ENCODE measurements at regions not wholly inside any gene's neighbourhood (a gene's known extent, or its start where the extent isn't known, plus 50 kb on each side); places are given as distances from the start of the nearest gene placed in this dataset.

DNA sequence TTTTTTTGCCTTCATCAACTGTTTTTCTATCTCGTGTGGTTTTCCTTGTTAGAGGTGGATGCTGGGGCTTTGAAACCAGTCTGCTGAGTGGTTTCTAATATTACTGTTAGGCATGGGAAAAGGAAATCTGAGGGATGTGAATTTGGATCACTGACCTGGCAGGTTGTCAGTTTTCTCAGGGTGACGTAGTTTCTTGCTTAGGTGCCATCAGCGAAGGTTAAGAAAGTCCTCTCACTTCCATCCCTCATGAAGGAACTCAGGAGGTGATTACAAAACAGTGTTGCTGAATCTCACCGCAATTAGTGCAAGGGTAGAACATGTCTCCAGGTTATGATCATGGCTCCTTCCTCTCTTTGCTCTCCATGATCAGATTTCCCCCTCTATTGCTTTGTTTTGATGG is 135.9 kb downstream of the SOX4 start:
- no peak overlapping the region for H3K9ac ChIP-seq
- H3F3A ChIP-seq (replicated peaks; ENCODE audit: insufficient read depth): peaks cover 9% of the 10 kb centered on the region
- no peak for DNase-seq
- H3K9me2 ChIP-seq: no peaks in the 10 kb centered on the region
- ChIA-PET POLR2A (no interaction called here), CTCF (no interaction called here)
- H3K9me3 ChIP-seq: no peaks in the 10 kb centered on the region
- no peaks in the 10 kb centered on the region for H3K36me3 ChIP-seq (replicated peaks in 1 of 2; ENCODE audit: control insufficient read depth in 1 of 2, insufficient read depth in 2 of 2, low read length in 1 of 2)
- no peaks in the 10 kb centered on the region for H3K27me3 ChIP-seq (ENCODE audit: insufficient read depth)
- H2AFZ ChIP-seq (ENCODE audit: low read depth): no peak overlapping the region
- no peak overlapping the region for H3K4me2 ChIP-seq
- 75% methylated on average over 4 of the region's 4 CpGs for WGBS (ENCODE audit: low lambda C conversion rate)
- no peak overlapping the region for H3K27ac ChIP-seq (ENCODE audit: low read depth in 2 of 2, low read length in 1 of 2)
- no peak for TF ChIP-seq JUND (IDR thresholded peaks at IDR 0.05)
- TF ChIP-seq, protein P1, sequence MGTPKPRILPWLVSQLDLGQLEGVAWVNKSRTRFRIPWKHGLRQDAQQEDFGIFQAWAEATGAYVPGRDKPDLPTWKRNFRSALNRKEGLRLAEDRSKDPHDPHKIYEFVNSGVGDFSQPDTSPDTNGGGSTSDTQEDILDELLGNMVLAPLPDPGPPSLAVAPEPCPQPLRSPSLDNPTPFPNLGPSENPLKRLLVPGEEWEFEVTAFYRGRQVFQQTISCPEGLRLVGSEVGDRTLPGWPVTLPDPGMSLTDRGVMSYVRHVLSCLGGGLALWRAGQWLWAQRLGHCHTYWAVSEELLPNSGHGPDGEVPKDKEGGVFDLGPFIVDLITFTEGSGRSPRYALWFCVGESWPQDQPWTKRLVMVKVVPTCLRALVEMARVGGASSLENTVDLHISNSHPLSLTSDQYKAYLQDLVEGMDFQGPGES (IDR thresholded peaks at IDR 0.05; ENCODE audit: low read depth, low read length): no peak
- no peak for TF ChIP-seq MEF2A (IDR thresholded peaks at IDR 0.05; ENCODE audit: borderline replicate concordance, low read depth)
- TF ChIP-seq EP300 (IDR thresholded peaks at IDR 0.05; ENCODE audit: borderline replicate concordance in 1 of 2, low read depth in 1 of 2, low read length in 1 of 2): no peak
- TF ChIP-seq, protein P2, sequence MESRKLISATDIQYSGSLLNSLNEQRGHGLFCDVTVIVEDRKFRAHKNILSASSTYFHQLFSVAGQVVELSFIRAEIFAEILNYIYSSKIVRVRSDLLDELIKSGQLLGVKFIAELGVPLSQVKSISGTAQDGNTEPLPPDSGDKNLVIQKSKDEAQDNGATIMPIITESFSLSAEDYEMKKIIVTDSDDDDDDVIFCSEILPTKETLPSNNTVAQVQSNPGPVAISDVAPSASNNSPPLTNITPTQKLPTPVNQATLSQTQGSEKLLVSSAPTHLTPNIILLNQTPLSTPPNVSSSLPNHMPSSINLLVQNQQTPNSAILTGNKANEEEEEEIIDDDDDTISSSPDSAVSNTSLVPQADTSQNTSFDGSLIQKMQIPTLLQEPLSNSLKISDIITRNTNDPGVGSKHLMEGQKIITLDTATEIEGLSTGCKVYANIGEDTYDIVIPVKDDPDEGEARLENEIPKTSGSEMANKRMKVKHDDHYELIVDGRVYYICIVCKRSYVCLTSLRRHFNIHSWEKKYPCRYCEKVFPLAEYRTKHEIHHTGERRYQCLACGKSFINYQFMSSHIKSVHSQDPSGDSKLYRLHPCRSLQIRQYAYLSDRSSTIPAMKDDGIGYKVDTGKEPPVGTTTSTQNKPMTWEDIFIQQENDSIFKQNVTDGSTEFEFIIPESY (IDR thresholded peaks at IDR 0.05; ENCODE audit: borderline replicate concordance, low read depth): no peak
- TF ChIP-seq FOXM1 (IDR thresholded peaks at IDR 0.05; ENCODE audit: low read depth): no peak
- TF ChIP-seq TEAD4 (IDR thresholded peaks at IDR 0.05; ENCODE audit: borderline replicate concordance, insufficient read depth): no peak
- no peak for TF ChIP-seq MXI1 (IDR thresholded peaks at IDR 0.05; ENCODE audit: low read depth, low read length)
- TF ChIP-seq GABPA (IDR thresholded peaks at IDR 0.05; ENCODE audit: low read depth): no peak
- no peak for TF ChIP-seq RXRA (IDR thresholded peaks at IDR 0.05; ENCODE audit: borderline replicate concordance, low read depth)
- TF ChIP-seq, protein P3, sequence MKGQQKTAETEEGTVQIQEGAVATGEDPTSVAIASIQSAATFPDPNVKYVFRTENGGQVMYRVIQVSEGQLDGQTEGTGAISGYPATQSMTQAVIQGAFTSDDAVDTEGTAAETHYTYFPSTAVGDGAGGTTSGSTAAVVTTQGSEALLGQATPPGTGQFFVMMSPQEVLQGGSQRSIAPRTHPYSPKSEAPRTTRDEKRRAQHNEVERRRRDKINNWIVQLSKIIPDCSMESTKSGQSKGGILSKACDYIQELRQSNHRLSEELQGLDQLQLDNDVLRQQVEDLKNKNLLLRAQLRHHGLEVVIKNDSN (IDR thresholded peaks at IDR 0.05; ENCODE audit: borderline replicate concordance, low read depth): no peak
- H3K4me3 ChIP-seq (ENCODE audit: low read depth in 2 of 2, low read length in 1 of 2): no peak overlapping the region
- peaks cover 11 to 13% of the 10 kb centered on the region in 2 experiments for H3K4me1 ChIP-seq (ENCODE audit: control insufficient read depth in 1 of 2, insufficient read depth in 2 of 2, low read depth in 1 of 2, low read length in 1 of 2)
- H3K79me2 ChIP-seq (ENCODE audit: insufficient read depth): peaks cover 60% of the 10 kb centered on the region
- peaks cover 17% of the 10 kb centered on the region; the same call in 1 of the 2 replicates for H4K20me1 ChIP-seq (ENCODE audit: insufficient read depth)

DNA sequence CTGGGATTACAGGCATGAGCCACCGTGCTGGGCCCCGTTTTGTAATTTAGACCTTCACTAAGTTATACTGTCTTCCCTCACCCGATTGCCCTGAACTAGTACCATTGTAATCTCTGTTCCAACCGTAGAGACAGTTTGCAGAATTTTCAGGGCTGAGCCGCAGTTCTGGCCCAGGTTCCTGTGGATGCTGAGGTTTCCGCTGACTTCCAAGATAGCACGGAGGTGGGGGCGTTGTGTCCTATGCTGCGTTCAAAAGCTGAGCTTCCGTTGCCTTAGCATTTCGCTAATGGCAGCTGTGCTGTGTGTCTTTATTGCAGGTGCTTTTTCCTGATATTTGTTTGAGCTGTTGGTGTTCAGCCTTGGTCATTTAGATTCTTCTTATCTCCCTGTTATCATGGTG is 137.0 kb downstream of the SOX4 start:
- no peaks in the 10 kb centered on the region for H3K36me3 ChIP-seq (replicated peaks in 1 of 2; ENCODE audit: control insufficient read depth in 1 of 2, insufficient read depth in 2 of 2, low read length in 1 of 2)
- H3K4me3 ChIP-seq (ENCODE audit: low read depth in 2 of 2, low read length in 1 of 2): no peak overlapping the region
- no peak for DNase-seq
- no peak overlapping the region for H3K9ac ChIP-seq
- H4K20me1 ChIP-seq (ENCODE audit: insufficient read depth): peaks cover 17% of the 10 kb centered on the region; the same call in 1 of the 2 replicates
- peaks cover 65% of the 10 kb centered on the region for H3K79me2 ChIP-seq (ENCODE audit: insufficient read depth)
- H3K4me2 ChIP-seq: no peak overlapping the region
- 98% methylated on average over 11 of the region's 11 CpGs for WGBS (ENCODE audit: low lambda C conversion rate)
- no peak overlapping the region for H2AFZ ChIP-seq (ENCODE audit: low read depth)
- no peaks in the 10 kb centered on the region for H3K9me2 ChIP-seq
- TF ChIP-seq FOXJ3 (CRISPR knock-in tag; IDR thresholded peaks at IDR 0.05) (no peak), FOXM1 (IDR thresholded peaks at IDR 0.05; ENCODE audit: low read depth) (no peak), RAD21 (IDR thresholded peaks at IDR 0.05; ENCODE audit: low read length) (no peak)
- no peaks in the 10 kb centered on the region for H3K9me3 ChIP-seq
- CTCF ChIA-PET: no interaction called here
- peaks cover 9% of the 10 kb centered on the region for H3F3A ChIP-seq (replicated peaks; ENCODE audit: insufficient read depth)
- peaks cover 11 to 13% of the 10 kb centered on the region in 2 experiments for H3K4me1 ChIP-seq (ENCODE audit: control insufficient read depth in 1 of 2, insufficient read depth in 2 of 2, low read depth in 1 of 2, low read length in 1 of 2)
- no peaks in the 10 kb centered on the region for H3K27me3 ChIP-seq (ENCODE audit: insufficient read depth)
- no peak overlapping the region for H3K27ac ChIP-seq (ENCODE audit: low read depth in 2 of 2, low read length in 1 of 2)
- POLR2A ChIA-PET: no interaction called here
